DOHH2 (cell line): ENCODE measurements at regions not wholly inside any gene's neighbourhood (a gene's known extent, or its start where the extent isn't known, plus 50 kb on each side); places are given as distances from the start of the nearest gene placed in this dataset.

ENCODE experiments used
- EZH2phosphoT487 ChIP-seq: fragments of 200-600 bp; sonication (generic); IDR thresholded peaks from 2 replicates; pipeline ENCODE4 v1.6.1; 2017; ENCODE audit warnings: borderline replicate concordance, mild to moderate bottlenecking, antibody characterized with exemption, low read length, moderate library complexity, mixed read lengths
- TF ChIP-seq, protein P1 (sequence below): fragments of 200-600 bp; sonication (generic); IDR thresholded peaks from one replicate; pipeline ENCODE4 v1.5.1; 2014; ENCODE audit warnings: antibody characterized with exemption, mild to moderate bottlenecking, low read depth, low read length; ENCODE audit not compliant: poor library complexity, severe bottlenecking

DNA sequence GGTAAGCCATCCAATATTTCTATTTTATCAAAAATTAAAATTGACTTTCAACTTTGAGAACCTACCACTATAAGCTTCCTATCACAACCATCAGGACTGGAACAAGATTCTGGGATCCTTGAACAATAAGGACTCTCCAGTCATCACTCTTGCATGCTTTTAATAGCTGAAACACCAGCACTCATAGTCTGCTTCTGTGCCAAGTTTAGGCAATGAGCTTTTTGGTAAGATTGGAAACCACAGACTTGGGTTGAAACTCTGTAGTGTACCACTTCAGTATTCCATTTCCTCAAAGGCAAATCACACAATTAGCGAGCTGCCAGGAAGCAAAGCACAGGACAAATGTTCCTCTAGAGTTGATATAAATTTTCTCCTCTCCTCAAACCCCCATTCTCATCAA lies 1065.8 kb upstream of the SLC39A10 start:
- TF ChIP-seq, protein P1, sequence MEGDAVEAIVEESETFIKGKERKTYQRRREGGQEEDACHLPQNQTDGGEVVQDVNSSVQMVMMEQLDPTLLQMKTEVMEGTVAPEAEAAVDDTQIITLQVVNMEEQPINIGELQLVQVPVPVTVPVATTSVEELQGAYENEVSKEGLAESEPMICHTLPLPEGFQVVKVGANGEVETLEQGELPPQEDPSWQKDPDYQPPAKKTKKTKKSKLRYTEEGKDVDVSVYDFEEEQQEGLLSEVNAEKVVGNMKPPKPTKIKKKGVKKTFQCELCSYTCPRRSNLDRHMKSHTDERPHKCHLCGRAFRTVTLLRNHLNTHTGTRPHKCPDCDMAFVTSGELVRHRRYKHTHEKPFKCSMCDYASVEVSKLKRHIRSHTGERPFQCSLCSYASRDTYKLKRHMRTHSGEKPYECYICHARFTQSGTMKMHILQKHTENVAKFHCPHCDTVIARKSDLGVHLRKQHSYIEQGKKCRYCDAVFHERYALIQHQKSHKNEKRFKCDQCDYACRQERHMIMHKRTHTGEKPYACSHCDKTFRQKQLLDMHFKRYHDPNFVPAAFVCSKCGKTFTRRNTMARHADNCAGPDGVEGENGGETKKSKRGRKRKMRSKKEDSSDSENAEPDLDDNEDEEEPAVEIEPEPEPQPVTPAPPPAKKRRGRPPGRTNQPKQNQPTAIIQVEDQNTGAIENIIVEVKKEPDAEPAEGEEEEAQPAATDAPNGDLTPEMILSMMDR, result no peak
- TF ChIP-seq EZH2phosphoT487, result no peak
